8988T (cell line): ENCODE measurements at regions not wholly inside any gene's neighbourhood (a gene's known extent, or its start where the extent isn't known, plus 50 kb on each side); places are given as distances from the start of the nearest gene placed in this dataset.
"Not testable (repeated sequence)": the region's sequence is repeated elsewhere in the genome, so short reads cannot be mapped to it uniquely, and the experiment has no call there.

Experiments
- DNase-seq: peaks from one replicate; pipeline ENCODE4 v3.0.0; 2011

DNA sequence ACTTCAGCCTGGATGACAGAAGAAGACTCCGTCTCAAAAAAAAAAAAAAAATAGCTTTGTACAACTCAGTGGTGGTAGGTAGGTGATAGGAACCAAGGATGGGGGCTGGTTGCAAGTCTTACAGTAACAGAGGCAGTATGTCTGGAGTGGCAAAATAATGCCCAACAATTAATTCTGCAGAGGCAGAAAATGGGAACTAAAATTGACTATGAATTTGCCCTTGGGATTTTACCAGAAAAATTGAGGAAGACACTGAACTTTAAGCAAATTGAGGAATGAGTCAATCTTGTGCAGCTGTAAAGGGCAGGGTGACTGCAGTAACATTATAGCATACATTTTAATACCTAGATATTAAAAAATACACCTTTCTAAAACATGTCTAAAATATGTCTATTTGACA is 116.1 kb upstream of the FOXN2 start:
- DNase-seq: no peak

- DNase-seq: no peak
Observed at GRCh38 chr2:48199070-48199469, 115.4 kb upstream of the FOXN2 start.

DNA sequence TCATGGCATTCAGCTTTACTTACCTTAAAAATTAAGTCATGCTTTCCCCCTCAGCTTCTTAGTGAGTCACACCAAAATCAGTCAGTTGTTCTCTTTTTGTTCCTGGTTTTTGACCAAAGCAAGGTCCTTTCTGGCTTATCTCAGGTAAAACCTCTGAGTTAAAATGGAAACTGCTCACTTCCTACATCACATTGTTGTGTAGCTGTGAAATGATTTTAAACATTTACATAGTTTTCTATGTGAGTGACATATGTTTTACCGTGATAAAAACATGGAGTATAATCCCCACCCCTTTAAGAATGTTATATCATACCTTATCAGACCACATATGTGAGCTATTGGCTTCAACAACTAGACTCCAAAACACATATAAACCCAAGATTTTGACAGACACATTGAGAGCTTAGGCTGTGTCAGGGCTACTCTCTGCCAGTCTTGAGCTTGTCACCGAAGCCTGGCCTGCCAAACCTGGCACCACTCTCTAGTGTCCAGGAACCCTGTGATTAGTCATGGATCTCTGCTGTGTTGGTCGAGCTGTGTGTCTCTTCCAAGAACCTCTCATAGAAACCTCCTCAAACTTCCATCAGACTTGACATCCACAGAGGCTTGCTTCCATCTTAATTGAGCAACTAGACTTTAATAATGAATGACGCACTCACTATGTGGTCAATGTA is 113.7 kb upstream of the FOXN2 start:
- DNase-seq: no peak

DNA sequence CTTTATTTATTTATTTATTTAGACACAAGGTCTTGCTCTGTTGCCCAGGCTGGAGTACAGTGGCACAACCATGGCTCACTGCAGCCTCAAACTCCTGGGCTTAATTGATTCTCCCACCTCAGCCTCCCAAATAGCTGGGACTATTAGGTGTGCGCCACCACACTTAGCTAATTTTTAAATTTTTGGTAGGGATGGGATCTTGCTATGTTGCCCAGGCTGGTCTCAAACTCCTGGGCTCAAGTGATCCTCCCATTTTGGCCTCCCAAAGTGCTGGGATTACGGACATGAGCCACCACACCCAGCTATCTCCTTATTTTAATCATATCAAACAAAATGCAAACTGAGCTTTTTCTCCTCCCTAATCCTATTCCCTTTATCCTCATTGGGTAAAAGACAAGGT is 113.0 kb upstream of the FOXN2 start:
- DNase-seq: not testable (repeated sequence)

GRCh38 chr2:48202863-48203642 is 111.4 kb upstream of the FOXN2 start:
- no peak for DNase-seq

DNA sequence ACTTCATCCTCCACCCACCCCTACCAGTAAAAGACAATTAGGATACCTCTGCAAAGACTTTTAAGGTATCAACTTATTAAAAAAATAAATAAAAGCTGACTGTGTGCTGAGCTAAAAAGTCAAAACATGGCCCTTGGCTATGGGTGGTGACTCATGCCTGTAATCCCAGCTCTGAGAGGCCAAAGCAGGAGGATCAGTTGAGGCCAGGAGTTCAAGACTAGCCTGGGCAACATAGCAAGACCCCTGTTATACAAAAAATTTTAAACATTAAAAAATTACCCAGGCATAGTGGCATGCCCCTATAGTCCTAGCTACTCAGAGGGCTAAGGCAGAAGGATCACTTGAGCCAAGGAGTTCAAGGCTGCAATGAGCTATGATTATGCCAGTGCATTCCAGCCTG is 110.8 kb upstream of the FOXN2 start:
- DNase-seq: no peak

- DNase-seq: no peak
Observed at GRCh38 chr2:48204750-48205136, 109.7 kb upstream of the FOXN2 start.

GRCh38 chr2:48205137-48205798 is 109.2 kb upstream of the FOXN2 start:
- no peak for DNase-seq

DNA sequence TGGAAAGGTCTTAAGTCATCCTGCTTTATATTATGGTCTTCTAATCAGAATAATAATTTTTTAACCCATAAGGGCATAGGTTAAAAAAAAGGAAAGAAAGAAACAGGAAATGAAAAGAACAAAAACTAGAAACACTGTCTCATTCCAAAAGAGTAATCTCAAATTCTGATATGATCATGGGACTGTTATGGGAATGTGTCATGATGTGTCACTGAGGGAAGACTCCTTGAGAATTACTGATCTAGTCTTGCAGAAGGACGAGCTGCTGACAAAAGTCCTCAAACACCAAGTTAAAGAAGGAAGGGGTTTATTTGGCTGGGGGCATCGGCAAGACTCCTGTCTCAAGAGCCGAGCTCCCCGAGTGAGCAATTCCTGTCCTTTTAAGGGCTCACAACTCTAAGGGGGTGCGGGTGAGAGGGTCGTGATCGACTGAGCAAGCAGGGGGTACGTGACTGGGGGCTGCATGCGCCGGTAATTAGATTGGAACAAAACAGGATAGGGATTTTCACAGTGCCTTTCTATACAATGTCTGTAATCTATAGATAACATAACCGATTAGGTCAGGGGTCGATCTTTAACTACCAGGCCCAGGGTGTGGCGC is 108.3 kb upstream of the FOXN2 start:
- not testable (repeated sequence) for DNase-seq

- DNase-seq: no peak
Observed at GRCh38 chr2:48207201-48207641, 107.3 kb upstream of the FOXN2 start.

- no peak for DNase-seq
Observed at GRCh38 chr2:48207851-48208250, 106.6 kb upstream of the FOXN2 start.

- DNase-seq: no peak
Observed at GRCh38 chr2:48209214-48209885, 105.1 kb upstream of the FOXN2 start.

DNA sequence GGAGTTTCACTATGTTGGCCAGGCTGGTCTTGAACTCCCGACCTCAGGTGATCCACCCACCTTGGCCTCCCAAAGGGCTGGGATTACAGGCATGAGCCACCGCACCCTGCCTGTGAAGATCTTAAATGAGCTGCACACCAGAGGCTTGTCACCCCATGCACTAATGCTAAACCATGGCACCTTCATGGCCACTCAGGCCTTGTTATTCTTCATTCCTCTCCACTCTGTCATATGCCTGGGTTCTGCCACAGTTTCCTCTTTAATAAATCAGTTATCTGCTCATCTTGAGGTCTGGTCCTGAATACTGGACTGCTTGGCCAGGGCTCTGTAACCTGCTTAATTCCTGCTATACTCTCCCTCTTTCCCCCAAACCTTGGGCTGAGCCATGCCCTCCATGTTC is 104.3 kb upstream of the FOXN2 start:
- no peak for DNase-seq

GRCh38 chr2:48213646-48214045 is 100.8 kb upstream of the FOXN2 start:
- DNase-seq: no peak

DNA sequence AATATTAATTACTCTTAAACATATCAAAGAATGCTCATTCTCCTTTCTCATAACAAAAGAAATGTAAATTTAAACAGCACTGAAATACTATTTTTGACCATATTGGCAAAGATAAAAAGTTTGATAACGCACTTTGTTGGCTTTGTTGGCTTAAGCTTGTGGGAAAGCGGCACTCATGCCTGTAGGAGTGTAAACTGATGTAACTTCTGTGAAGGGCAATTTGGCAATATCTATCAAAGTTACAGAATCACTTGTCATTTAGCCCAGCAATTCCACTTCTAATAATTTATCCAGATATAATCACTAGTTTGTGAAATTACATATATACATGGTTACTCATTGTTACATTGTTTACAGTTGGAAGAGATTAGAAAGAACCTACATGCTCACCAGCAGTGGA is 96.3 kb upstream of the FOXN2 start:
- no peak for DNase-seq

- no peak for DNase-seq
Observed at GRCh38 chr2:48219234-48219554, 95.3 kb upstream of the FOXN2 start.

- DNase-seq: no peak
Observed at GRCh38 chr2:48219555-48220436, 94.7 kb upstream of the FOXN2 start.

DNA sequence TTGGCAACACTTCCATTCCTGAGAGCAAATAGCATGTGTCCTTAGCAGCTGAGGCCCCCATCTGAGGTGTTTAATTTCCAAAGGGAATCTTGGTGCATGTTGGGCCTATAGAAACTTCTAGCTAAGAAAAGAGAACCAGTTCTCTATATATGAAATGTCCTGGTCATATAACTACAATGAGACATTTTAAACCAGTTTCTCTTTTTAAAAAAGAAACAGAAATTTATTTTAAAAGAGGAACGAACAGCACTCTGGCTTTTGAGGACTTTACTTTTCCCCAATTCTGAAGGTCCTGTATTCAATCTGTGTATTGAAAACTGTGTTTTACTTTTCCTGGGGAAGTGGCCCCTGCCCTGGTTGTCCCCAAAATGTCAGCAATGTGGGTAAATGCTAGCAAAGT is 94.0 kb upstream of the FOXN2 start:
- no peak for DNase-seq

GRCh38 chr2:48221846-48222516 is 92.5 kb upstream of the FOXN2 start:
- no peak for DNase-seq

DNA sequence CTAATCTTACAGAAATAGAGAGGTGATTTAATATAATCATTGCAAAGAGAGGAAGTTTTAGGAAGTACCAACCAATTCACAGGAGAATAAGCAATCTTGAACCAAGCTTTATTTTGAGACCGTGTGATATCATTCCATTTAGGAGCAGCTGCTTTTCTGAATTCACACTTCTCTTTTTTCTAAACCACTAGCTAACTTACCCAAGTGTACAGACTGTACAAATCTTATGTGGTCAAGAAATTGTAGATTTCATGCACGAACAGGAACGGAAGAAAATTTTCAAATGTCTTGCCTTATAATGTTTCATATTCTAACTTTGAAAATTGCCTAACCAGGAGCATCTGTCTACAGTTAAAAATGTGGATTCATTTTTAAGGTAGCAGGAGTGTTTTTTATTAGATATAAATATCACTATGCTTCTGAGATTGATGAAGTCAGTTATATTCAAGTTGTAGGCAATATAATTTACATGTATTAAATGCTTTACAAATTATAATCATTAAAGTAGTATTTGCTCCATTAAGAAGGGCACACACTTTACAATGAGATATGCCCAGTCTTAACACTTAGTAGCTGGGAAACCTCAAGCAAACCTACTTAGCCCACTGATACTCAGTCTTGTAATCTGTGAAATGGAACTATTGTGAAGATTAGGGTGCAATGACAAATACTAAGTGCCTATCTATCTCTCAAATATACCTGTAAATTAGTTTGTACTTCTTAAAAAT is 86.7 kb upstream of the FOXN2 start:
- DNase-seq: no peak

- no peak for DNase-seq
Observed at GRCh38 chr2:48228345-48228684, 86.2 kb upstream of the FOXN2 start.
